ENCODE measurements at regions not wholly inside any gene's neighbourhood (a gene's known extent, or its start where the extent isn't known, plus 50 kb on each side); places are given as distances from the start of the nearest gene placed in this dataset.

GRCh38 chr9:113772121-113772810 lies 103.8 kb upstream of the ZNF618 start:
- no peak overlapping the region for H3K4me3 ChIP-seq (ENCODE audit: low read length)
- DNase-seq (ENCODE audit: low read depth): peak; percentile 74
- no peak for TF ChIP-seq CTCF (conservative IDR thresholded peaks at IDR 0.05; ENCODE audit: low read length)

- no peak for TF ChIP-seq CTCF (conservative IDR thresholded peaks at IDR 0.05; ENCODE audit: low read length)
- DNase-seq (ENCODE audit: low read depth): no peak
- H3K4me3 ChIP-seq (ENCODE audit: low read length): no peak overlapping the region
These were observed 101.1 kb upstream of the ZNF618 start for GRCh38 chr9:113774963-113775362.

GRCh38 chr9:113775749-113776148 lies 100.4 kb upstream of the ZNF618 start:
- DNase-seq (ENCODE audit: low read depth): no peak
- TF ChIP-seq CTCF (conservative IDR thresholded peaks at IDR 0.05; ENCODE audit: low read length): no peak
- H3K4me3 ChIP-seq (ENCODE audit: low read length): no peak overlapping the region

GRCh38 chr9:113776194-113776593 lies 99.9 kb upstream of the ZNF618 start:
- DNase-seq (ENCODE audit: low read depth): no peak
- TF ChIP-seq CTCF (conservative IDR thresholded peaks at IDR 0.05; ENCODE audit: low read length): no peak

GRCh38 chr9:113781381-113781780 lies 94.7 kb upstream of the ZNF618 start:
- H3K4me3 ChIP-seq (ENCODE audit: low read length): no peak overlapping the region
- TF ChIP-seq CTCF (conservative IDR thresholded peaks at IDR 0.05; ENCODE audit: low read length): no peak
- DNase-seq (ENCODE audit: low read depth): no peak

More at GRCh38 chr9:113776194-113776593, 99.9 kb upstream of the ZNF618 start:
- H3K4me3 ChIP-seq (ENCODE audit: low read length): no peak overlapping the region

- no peak overlapping the region for H3K4me3 ChIP-seq (ENCODE audit: low read length)
- DNase-seq (ENCODE audit: low read depth): no peak
- TF ChIP-seq CTCF (conservative IDR thresholded peaks at IDR 0.05; ENCODE audit: low read length): no peak
These were observed 94.2 kb upstream of the ZNF618 start for GRCh38 chr9:113781896-113782295.

GRCh38 chr9:113783475-113783874 lies 92.6 kb upstream of the ZNF618 start:
- TF ChIP-seq CTCF (conservative IDR thresholded peaks at IDR 0.05; ENCODE audit: low read length): no peak
- H3K4me3 ChIP-seq (ENCODE audit: low read length): no peak overlapping the region
- DNase-seq (ENCODE audit: low read depth): no peak
